Nephron progenitor cell (in vitro differentiated cells): ENCODE measurements at regions not wholly inside any gene's neighbourhood (a gene's known extent, or its start where the extent isn't known, plus 50 kb on each side); places are given as distances from the start of the nearest gene placed in this dataset.
"Not testable (repeated sequence)": the region's sequence is repeated elsewhere in the genome, so short reads cannot be mapped to it uniquely, and the experiment has no call there.

ENCODE experiments used
- DNase-seq: peaks from one replicate; pipeline ENCODE4 v3.0.0; 2021
- H3K27ac Mint-ChIP-seq: 2 replicates; pipeline ENCODE4 v1.8.0; 2021; ENCODE audit warnings: mild to moderate bottlenecking, moderate library complexity, mixed read lengths
- H3K27me3 Mint-ChIP-seq: 2 replicates; pipeline ENCODE4 v1.8.0; 2021; ENCODE audit warnings: mild to moderate bottlenecking, low read depth, mixed read lengths; ENCODE audit not compliant: poor library complexity
- H3K36me3 Mint-ChIP-seq: 2 replicates; pipeline ENCODE4 v1.8.0; 2021; ENCODE audit warnings: low read depth, mixed read lengths
- H3K4me1 Mint-ChIP-seq: 2 replicates; pipeline ENCODE4 v1.8.0; 2021; ENCODE audit warnings: mixed read lengths
- H3K4me3 Mint-ChIP-seq: 2 replicates; pipeline ENCODE4 v1.8.0; 2021; ENCODE audit warnings: mild to moderate bottlenecking, moderate library complexity, mixed read lengths
- H3K9me3 Mint-ChIP-seq: 2 replicates; pipeline ENCODE4 v1.8.0; 2021; ENCODE audit warnings: mild to moderate bottlenecking, moderate library complexity, mixed read lengths
- CTCF ChIP-seq: fragments of 200-600 bp; sonication (generic); IDR thresholded peaks from 2 replicates; pipeline ENCODE4 v1.5.0; 2021; ENCODE audit warnings: antibody characterized with exemption

- Mint-ChIP-seq H3K27me3 (no peaks in the 10 kb centered on the region), H3K36me3 (no peaks in the 10 kb centered on the region), H3K9me3 (peaks cover 55% of the 10 kb centered on the region), H3K27ac (no peak overlapping the region), H3K4me1 (peaks cover 9% of the 10 kb centered on the region), H3K4me3 (no peak overlapping the region)
- no peak for DNase-seq
- TF ChIP-seq CTCF: no peak
Observed at GRCh38 chrX:14352511-14352910, 176.8 kb upstream of the GLRA2 start.

- Mint-ChIP-seq H3K36me3 (no peaks in the 10 kb centered on the region), H3K27ac (no peak overlapping the region), H3K27me3 (no peaks in the 10 kb centered on the region), H3K9me3 (peaks cover 58% of the 10 kb centered on the region), H3K4me1 (peaks cover 9% of the 10 kb centered on the region), H3K4me3 (no peak overlapping the region)
- DNase-seq: no peak
- TF ChIP-seq CTCF: no peak
Observed at GRCh38 chrX:14351611-14352303, 177.6 kb upstream of the GLRA2 start.

GRCh38 chrX:14347523-14347922 is 181.8 kb upstream of the GLRA2 start:
- Mint-ChIP-seq H3K36me3 (no peaks in the 10 kb centered on the region), H3K4me1 (peaks cover 9% of the 10 kb centered on the region), H3K27me3 (no peaks in the 10 kb centered on the region), H3K4me3 (no peak overlapping the region), H3K27ac (no peak overlapping the region), H3K9me3 (peaks cover 56% of the 10 kb centered on the region)
- no peak for DNase-seq
- no peak for TF ChIP-seq CTCF

- Mint-ChIP-seq H3K9me3 (peaks cover 45% of the 10 kb centered on the region), H3K27me3 (no peaks in the 10 kb centered on the region), H3K4me3 (no peak overlapping the region), H3K36me3 (no peaks in the 10 kb centered on the region), H3K4me1 (no peaks in the 10 kb centered on the region), H3K27ac (no peak overlapping the region)
- no peak for TF ChIP-seq CTCF
- no peak for DNase-seq
Observed at GRCh38 chrX:14344172-14344940, 185.0 kb upstream of the GLRA2 start.

GRCh38 chrX:14309431-14309830 is 219.9 kb upstream of the GLRA2 start:
- H3K27ac Mint-ChIP-seq: no peak overlapping the region
- H3K4me1 Mint-ChIP-seq: no peaks in the 10 kb centered on the region
- DNase-seq: no peak
- H3K27me3 Mint-ChIP-seq: no peaks in the 10 kb centered on the region
- no peaks in the 10 kb centered on the region for H3K36me3 Mint-ChIP-seq
- no peak overlapping the region for H3K4me3 Mint-ChIP-seq
- no peak for TF ChIP-seq CTCF
- H3K9me3 Mint-ChIP-seq: peaks cover 53% of the 10 kb centered on the region

- H3K4me3 Mint-ChIP-seq, H3K27ac Mint-ChIP-seq, H3K4me1 Mint-ChIP-seq, H3K27me3 Mint-ChIP-seq, DNase-seq, H3K36me3 Mint-ChIP-seq: not testable (repeated sequence)
- peaks cover 57% of the 10 kb centered on the region for H3K9me3 Mint-ChIP-seq
Observed at GRCh38 chrX:14308976-14309375, 220.4 kb upstream of the GLRA2 start.
